ENCODE measurements at regions not wholly inside any gene's neighbourhood (a gene's known extent, or its start where the extent isn't known, plus 50 kb on each side); places are given as distances from the start of the nearest gene placed in this dataset.

GRCh38 chr5:120260651-120261050 is 203.4 kb upstream of the PRR16 start:
- no peak for TF ChIP-seq CTCF (IDR thresholded peaks at IDR 0.05; ENCODE audit: extremely low read depth, missing control alignments)
- DNase-seq (ENCODE audit: low spot score), result no peak

DNA sequence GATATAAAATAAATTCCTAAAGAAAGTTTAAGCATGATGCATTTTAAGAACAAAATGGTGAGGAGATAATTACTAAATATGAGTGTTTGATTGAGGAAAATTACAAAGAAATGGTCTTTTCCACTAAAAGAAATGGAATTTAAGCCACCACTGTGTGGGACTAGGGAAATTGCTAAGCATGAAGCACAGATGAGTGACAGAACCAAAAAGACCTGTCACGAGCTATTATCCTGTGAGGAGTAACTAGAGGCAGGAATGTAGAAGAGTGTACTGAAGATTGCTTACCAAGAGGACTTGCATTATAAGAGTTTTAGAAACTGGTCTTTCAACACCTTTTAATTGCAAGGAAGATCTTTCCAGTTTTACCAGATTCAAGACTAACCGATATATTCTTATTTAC is 193.6 kb upstream of the PRR16 start:
- DNase-seq (ENCODE audit: low spot score), result no peak
- no peak for TF ChIP-seq CTCF (IDR thresholded peaks at IDR 0.05; ENCODE audit: extremely low read depth, missing control alignments)

GRCh38 chr5:120293796-120294195 is 170.3 kb upstream of the PRR16 start:
- no peak for TF ChIP-seq CTCF (IDR thresholded peaks at IDR 0.05; ENCODE audit: extremely low read depth, missing control alignments)
- no peak for DNase-seq (ENCODE audit: low spot score)

GRCh38 chr5:120297616-120298015 is 166.5 kb upstream of the PRR16 start:
- no peak for TF ChIP-seq CTCF (IDR thresholded peaks at IDR 0.05; ENCODE audit: extremely low read depth, missing control alignments)
- no peak for DNase-seq (ENCODE audit: low spot score)

- no peak for TF ChIP-seq CTCF (IDR thresholded peaks at IDR 0.05; ENCODE audit: extremely low read depth, missing control alignments)
- no peak for DNase-seq (ENCODE audit: low spot score)
These were observed 165.1 kb upstream of the PRR16 start for GRCh38 chr5:120298981-120299380.

GRCh38 chr5:120304663-120305062 is 159.4 kb upstream of the PRR16 start:
- no peak for TF ChIP-seq CTCF (IDR thresholded peaks at IDR 0.05; ENCODE audit: extremely low read depth, missing control alignments)
- DNase-seq (ENCODE audit: low spot score), result no peak

GRCh38 chr5:120306303-120306702 is 157.8 kb upstream of the PRR16 start:
- TF ChIP-seq CTCF (IDR thresholded peaks at IDR 0.05; ENCODE audit: extremely low read depth, missing control alignments), result no peak
- no peak for DNase-seq (ENCODE audit: low spot score)

All from GM20000 (cell line).